WERI-Rb-1 (cell line): ENCODE measurements at regions not wholly inside any gene's neighbourhood (a gene's known extent, or its start where the extent isn't known, plus 50 kb on each side); places are given as distances from the start of the nearest gene placed in this dataset.

Experiments
- DNase-seq: peaks from one replicate; pipeline ENCODE4 v3.0.0-alpha.2; 2020
- H3K27ac ChIP-seq: fragments of 250-450 bp; sonication (Bioruptor Pico); 2 replicates; pipeline ENCODE4 v1.5.1; 2020; ENCODE audit warnings: mild to moderate bottlenecking, moderate library complexity
- H3K27me3 ChIP-seq: fragments of 250-450 bp; sonication (Bioruptor Pico); 2 replicates; pipeline ENCODE4 v1.5.1; 2021; ENCODE audit warnings: mild to moderate bottlenecking, low read depth, moderate library complexity; ENCODE audit not compliant: insufficient read depth, severe bottlenecking
- H3K36me3 ChIP-seq: fragments of 250-450 bp; sonication (Bioruptor Pico); 2 replicates; pipeline ENCODE4 v1.5.1; 2020; ENCODE audit warnings: mild to moderate bottlenecking, moderate library complexity
- H3K4me3 ChIP-seq: 2 replicates; pipeline ENCODE4 v1.5.1; 2011; ENCODE audit warnings: low read depth, mild to moderate bottlenecking, control low read depth, low read length
- H3K9me3 ChIP-seq: fragments of 250-450 bp; sonication (Bioruptor Pico); 2 replicates; pipeline ENCODE4 v1.5.1; 2021; ENCODE audit warnings: mild to moderate bottlenecking, moderate library complexity; ENCODE audit not compliant: severe bottlenecking
- CTCF ChIP-seq: IDR thresholded peaks from 2 replicates; pipeline ENCODE4 v1.5.1; 2011; ENCODE audit warnings: low read depth, mild to moderate bottlenecking, control low read depth, inconsistent platforms, low read length

- Histone ChIP-seq H3K9me3 (no peaks in the 10 kb centered on the region), H3K27ac (no peak overlapping the region), H3K36me3 (no peaks in the 10 kb centered on the region), H3K4me3 (no peak overlapping the region), H3K27me3 (no peaks in the 10 kb centered on the region)
- no peak for TF ChIP-seq CTCF
- DNase-seq: no peak
These were observed 142.9 kb upstream of the ITGB1 start for GRCh38 chr10:33100781-33101391.

GRCh38 chr10:33099748-33100147, 141.7 kb upstream of the ITGB1 start:
- no peak for DNase-seq
- H3K9me3 ChIP-seq: no peaks in the 10 kb centered on the region
- no peaks in the 10 kb centered on the region for H3K27me3 ChIP-seq
- H3K4me3 ChIP-seq: no peak overlapping the region
- H3K36me3 ChIP-seq: no peaks in the 10 kb centered on the region
- no peak overlapping the region for H3K27ac ChIP-seq
- no peak for TF ChIP-seq CTCF

- no peaks in the 10 kb centered on the region for H3K36me3 ChIP-seq
- H3K27ac ChIP-seq: no peak overlapping the region
- H3K27me3 ChIP-seq: no peaks in the 10 kb centered on the region
- H3K4me3 ChIP-seq: no peak overlapping the region
- no peak for DNase-seq
- no peak for TF ChIP-seq CTCF
- H3K9me3 ChIP-seq: no peaks in the 10 kb centered on the region
These were observed 141.1 kb upstream of the ITGB1 start for GRCh38 chr10:33098951-33099663.

- no peak for TF ChIP-seq CTCF
These were observed 138.1 kb upstream of the ITGB1 start for GRCh38 chr10:33095867-33096815.

GRCh38 chr10:33094263-33095051, 136.4 kb upstream of the ITGB1 start:
- no peak for TF ChIP-seq CTCF
- H3K27ac ChIP-seq: no peak overlapping the region
- DNase-seq: no peak
- no peaks in the 10 kb centered on the region for H3K27me3 ChIP-seq
- no peak overlapping the region for H3K4me3 ChIP-seq
- H3K36me3 ChIP-seq: no peaks in the 10 kb centered on the region
- H3K9me3 ChIP-seq: no peaks in the 10 kb centered on the region

More at GRCh38 chr10:33095867-33096815, 138.1 kb upstream of the ITGB1 start:
- no peak overlapping the region for H3K27ac ChIP-seq
- H3K4me3 ChIP-seq: no peak overlapping the region
- H3K36me3 ChIP-seq: no peaks in the 10 kb centered on the region
- no peak for DNase-seq
- no peaks in the 10 kb centered on the region for H3K27me3 ChIP-seq
- H3K9me3 ChIP-seq: no peaks in the 10 kb centered on the region
